ENCODE measurements at regions not wholly inside any gene's neighbourhood (a gene's known extent, or its start where the extent isn't known, plus 50 kb on each side); places are given as distances from the start of the nearest gene placed in this dataset.

DNA sequence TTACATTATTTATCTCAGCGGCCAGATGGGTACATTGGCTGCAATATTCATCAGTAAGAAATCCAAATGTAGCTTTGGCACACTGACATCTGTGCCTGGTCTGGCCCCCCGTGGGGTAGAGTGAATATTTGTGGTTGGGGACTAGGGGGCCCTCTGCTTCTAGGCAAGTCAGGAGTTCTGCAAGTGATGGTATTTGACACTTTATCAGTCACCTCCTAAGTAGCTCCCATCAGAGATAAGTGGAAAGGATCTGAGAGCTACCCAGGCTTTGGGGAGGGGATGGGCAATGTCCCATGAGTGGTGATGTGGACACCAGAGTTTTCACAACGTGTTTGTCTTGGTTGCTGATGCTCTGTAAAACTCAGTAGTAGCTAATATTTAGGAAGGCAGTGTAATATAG is 609.9 kb upstream of the RBFOX1 start:
- Mint-ChIP-seq H3K27me3 (ENCODE audit: low read depth) (no peaks in the 10 kb centered on the region), H3K4me1 (no peaks in the 10 kb centered on the region), H3K27ac (no peak overlapping the region), H3K36me3 (ENCODE audit: low read depth) (no peaks in the 10 kb centered on the region), H3K4me3 (no peak overlapping the region), H3K9me3 (no peaks in the 10 kb centered on the region)
- TF ChIP-seq, protein P1, sequence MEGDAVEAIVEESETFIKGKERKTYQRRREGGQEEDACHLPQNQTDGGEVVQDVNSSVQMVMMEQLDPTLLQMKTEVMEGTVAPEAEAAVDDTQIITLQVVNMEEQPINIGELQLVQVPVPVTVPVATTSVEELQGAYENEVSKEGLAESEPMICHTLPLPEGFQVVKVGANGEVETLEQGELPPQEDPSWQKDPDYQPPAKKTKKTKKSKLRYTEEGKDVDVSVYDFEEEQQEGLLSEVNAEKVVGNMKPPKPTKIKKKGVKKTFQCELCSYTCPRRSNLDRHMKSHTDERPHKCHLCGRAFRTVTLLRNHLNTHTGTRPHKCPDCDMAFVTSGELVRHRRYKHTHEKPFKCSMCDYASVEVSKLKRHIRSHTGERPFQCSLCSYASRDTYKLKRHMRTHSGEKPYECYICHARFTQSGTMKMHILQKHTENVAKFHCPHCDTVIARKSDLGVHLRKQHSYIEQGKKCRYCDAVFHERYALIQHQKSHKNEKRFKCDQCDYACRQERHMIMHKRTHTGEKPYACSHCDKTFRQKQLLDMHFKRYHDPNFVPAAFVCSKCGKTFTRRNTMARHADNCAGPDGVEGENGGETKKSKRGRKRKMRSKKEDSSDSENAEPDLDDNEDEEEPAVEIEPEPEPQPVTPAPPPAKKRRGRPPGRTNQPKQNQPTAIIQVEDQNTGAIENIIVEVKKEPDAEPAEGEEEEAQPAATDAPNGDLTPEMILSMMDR (IDR thresholded peaks at IDR 0.05; ENCODE audit: unreplicated experiment in 3 of 3), result no peak

- Mint-ChIP-seq H3K27ac (no peak overlapping the region), H3K9me3 (peaks cover 4% of the 10 kb centered on the region), H3K4me3 (no peak overlapping the region)
Observed at GRCh38 chr16:6714510-6714909, 618.1 kb upstream of the RBFOX1 start.

DNA sequence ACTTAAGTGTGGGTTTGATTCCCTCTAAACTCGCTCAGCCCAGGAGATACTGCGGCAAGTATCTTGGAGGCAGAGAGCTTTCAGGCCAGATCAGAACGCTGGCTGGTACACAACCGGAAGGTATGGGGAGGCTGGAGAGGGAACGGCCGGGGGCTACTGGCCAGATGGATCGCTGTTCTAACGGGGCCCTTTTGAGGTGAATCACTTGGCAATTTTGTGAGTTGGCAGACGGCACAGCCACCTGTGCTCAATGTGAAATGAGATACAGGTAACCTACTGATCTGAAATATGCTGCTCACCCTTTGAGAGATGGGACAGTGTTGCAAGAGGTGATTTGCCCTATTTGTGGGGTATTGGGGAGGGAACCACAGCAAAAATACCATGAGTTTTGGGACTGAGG is 622.9 kb upstream of the RBFOX1 start:
- Mint-ChIP-seq H3K4me3 (no peak overlapping the region), H3K27me3 (ENCODE audit: low read depth) (peaks cover 9% of the 10 kb centered on the region), H3K27ac (no peak overlapping the region), H3K36me3 (ENCODE audit: low read depth) (no peaks in the 10 kb centered on the region), H3K9me3 (peaks cover 4% of the 10 kb centered on the region), H3K4me1 (no peaks in the 10 kb centered on the region)
- TF ChIP-seq, protein P1 (IDR thresholded peaks at IDR 0.05; ENCODE audit: unreplicated experiment in 3 of 3), result no peak

More at GRCh38 chr16:6714510-6714909, 618.1 kb upstream of the RBFOX1 start:
- TF ChIP-seq, protein P1 (IDR thresholded peaks at IDR 0.05; ENCODE audit: unreplicated experiment in 3 of 3), result no peak
- Mint-ChIP-seq H3K4me1 (no peaks in the 10 kb centered on the region), H3K36me3 (ENCODE audit: low read depth) (no peaks in the 10 kb centered on the region), H3K27me3 (ENCODE audit: low read depth) (peaks cover 8% of the 10 kb centered on the region)

DNA sequence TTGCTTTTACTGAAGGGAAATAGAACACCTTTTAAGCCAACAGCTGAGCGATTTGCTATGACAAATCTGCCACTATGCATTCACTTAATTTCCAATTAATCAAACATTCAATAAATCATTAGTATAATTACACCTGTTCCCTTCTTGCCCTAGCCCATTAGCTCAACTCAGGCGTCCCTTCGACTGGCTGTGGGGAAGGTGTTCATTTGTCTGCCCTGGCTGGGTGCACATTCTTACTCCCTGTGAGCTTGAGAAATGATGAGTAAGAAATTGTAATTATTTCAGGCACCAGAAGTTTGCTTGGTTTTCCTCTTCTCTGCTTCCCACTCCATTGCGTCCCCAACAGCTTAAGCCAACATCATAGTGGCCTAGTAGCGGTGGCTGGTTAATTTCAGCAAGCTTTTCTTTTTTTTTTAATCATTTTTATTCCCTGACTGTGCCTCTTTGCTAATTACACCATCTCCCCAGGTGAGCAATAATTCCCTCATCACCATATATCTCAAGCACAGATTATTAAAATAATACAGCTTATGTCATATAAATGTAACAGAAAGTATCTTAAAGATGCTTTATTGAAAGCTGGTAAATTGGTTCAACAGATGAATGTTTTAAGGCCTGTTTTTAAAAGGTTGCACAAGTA is 623.9 kb upstream of the RBFOX1 start:
- Mint-ChIP-seq H3K27ac (no peak overlapping the region), H3K4me3 (no peak overlapping the region)

GRCh38 chr16:6704306-6704930 is 628.2 kb upstream of the RBFOX1 start:
- no peak overlapping the region for H3K27ac Mint-ChIP-seq
- H3K4me1 Mint-ChIP-seq, result no peaks in the 10 kb centered on the region
- peaks cover 5% of the 10 kb centered on the region for H3K27me3 Mint-ChIP-seq (ENCODE audit: low read depth)
- no peaks in the 10 kb centered on the region for H3K36me3 Mint-ChIP-seq (ENCODE audit: low read depth)
- TF ChIP-seq, protein P1 (IDR thresholded peaks at IDR 0.05; ENCODE audit: unreplicated experiment in 3 of 3), result no peak
- no peak overlapping the region for H3K4me3 Mint-ChIP-seq
- H3K9me3 Mint-ChIP-seq, result no peaks in the 10 kb centered on the region

More for the DNA sequence above, 623.9 kb upstream of the RBFOX1 start:
- no peaks in the 10 kb centered on the region for H3K36me3 Mint-ChIP-seq (ENCODE audit: low read depth)
- peaks cover 4% of the 10 kb centered on the region for H3K9me3 Mint-ChIP-seq
- H3K4me1 Mint-ChIP-seq, result no peaks in the 10 kb centered on the region
- TF ChIP-seq, protein P1 (IDR thresholded peaks at IDR 0.05; ENCODE audit: unreplicated experiment in 3 of 3), result no peak
- H3K27me3 Mint-ChIP-seq (ENCODE audit: low read depth), result peaks cover 9% of the 10 kb centered on the region

GRCh38 chr16:6701096-6701495 is 631.5 kb upstream of the RBFOX1 start:
- Mint-ChIP-seq H3K27me3 (ENCODE audit: low read depth) (no peaks in the 10 kb centered on the region), H3K9me3 (no peaks in the 10 kb centered on the region), H3K4me1 (no peaks in the 10 kb centered on the region), H3K4me3 (no peak overlapping the region), H3K36me3 (ENCODE audit: low read depth) (no peaks in the 10 kb centered on the region), H3K27ac (no peak overlapping the region)
- TF ChIP-seq, protein P1 (IDR thresholded peaks at IDR 0.05; ENCODE audit: unreplicated experiment in 3 of 3), result no peak

All from nephron (organoid).